Dendritic cell treated with granulocyte-macrophage colony-stimulating factor and Interleukin-4, amounts not matched to agents 40 ng/mL and 50 ng/mL, for 4 days (primary cell): ENCODE measurements at regions not wholly inside any gene's neighbourhood (a gene's known extent, or its start where the extent isn't known, plus 50 kb on each side); places are given as distances from the start of the nearest gene placed in this dataset.
"Not testable (repeated sequence)": the region's sequence is repeated elsewhere in the genome, so short reads cannot be mapped to it uniquely, and the experiment has no call there.

Experiments used
- H3K27ac Mint-ChIP-seq: one replicate; pipeline ENCODE4 v1.8.0; 2022; ENCODE audit warnings: mild to moderate bottlenecking, mixed read lengths
- H3K27me3 Mint-ChIP-seq: one replicate; pipeline ENCODE4 v1.8.0; 2022; ENCODE audit warnings: mild to moderate bottlenecking, mixed read lengths
- H3K36me3 Mint-ChIP-seq: one replicate; pipeline ENCODE4 v1.8.0; 2022; ENCODE audit warnings: low read depth, mixed read lengths
- H3K4me1 Mint-ChIP-seq: one replicate; pipeline ENCODE4 v1.8.0; 2022; ENCODE audit warnings: low read depth, mixed read lengths
- H3K4me3 Mint-ChIP-seq: one replicate; pipeline ENCODE4 v1.8.0; 2022; ENCODE audit warnings: mild to moderate bottlenecking, moderate library complexity, mixed read lengths
- H3K9me3 Mint-ChIP-seq: one replicate; pipeline ENCODE4 v1.8.0; 2022; ENCODE audit warnings: mixed read lengths
- intact Hi-C: fragments of 100-400 bp; cut with micrococcal nuclease; formaldehyde crosslinking; loops from one replicate; pipeline ENCODE4 v1.15.0; 2022

GRCh38 chr21:28714777-28715464 is 277.8 kb downstream of the LTN1 start:
- intact Hi-C loops, result no loop called here
- no peaks in the 10 kb centered on the region for H3K27me3 Mint-ChIP-seq
- no peaks in the 10 kb centered on the region for H3K36me3 Mint-ChIP-seq
- H3K27ac Mint-ChIP-seq, result no peak overlapping the region
- no peaks in the 10 kb centered on the region for H3K4me1 Mint-ChIP-seq
- peaks cover 8% of the 10 kb centered on the region for H3K9me3 Mint-ChIP-seq
- no peak overlapping the region for H3K4me3 Mint-ChIP-seq

- Mint-ChIP-seq H3K4me1 (no peaks in the 10 kb centered on the region), H3K27ac (no peak overlapping the region), H3K27me3 (no peaks in the 10 kb centered on the region), H3K4me3 (no peak overlapping the region), H3K36me3 (no peaks in the 10 kb centered on the region), H3K9me3 (peaks cover under 1% of the 10 kb centered on the region)
- intact Hi-C loops, result no loop called here
Observed at GRCh38 chr21:28712411-28712810, 280.3 kb downstream of the LTN1 start.

GRCh38 chr21:28705616-28706015 is 287.1 kb downstream of the LTN1 start:
- Mint-ChIP-seq H3K27me3 (no peaks in the 10 kb centered on the region), H3K4me3 (no peak overlapping the region)
- intact Hi-C loops, result no loop called here

GRCh38 chr21:28704746-28705145 is 287.9 kb downstream of the LTN1 start:
- intact Hi-C loops, result no loop called here
- no peaks in the 10 kb centered on the region for H3K4me1 Mint-ChIP-seq
- peaks cover 18% of the 10 kb centered on the region for H3K9me3 Mint-ChIP-seq
- H3K27ac Mint-ChIP-seq, result no peak overlapping the region
- H3K36me3 Mint-ChIP-seq, result no peaks in the 10 kb centered on the region
- H3K27me3 Mint-ChIP-seq, result no peaks in the 10 kb centered on the region
- no peak overlapping the region for H3K4me3 Mint-ChIP-seq

More at GRCh38 chr21:28705616-28706015, 287.1 kb downstream of the LTN1 start:
- no peaks in the 10 kb centered on the region for H3K36me3 Mint-ChIP-seq
- no peak overlapping the region for H3K27ac Mint-ChIP-seq
- peaks cover 18% of the 10 kb centered on the region for H3K9me3 Mint-ChIP-seq
- no peaks in the 10 kb centered on the region for H3K4me1 Mint-ChIP-seq

GRCh38 chr21:28703861-28704260 is 288.8 kb downstream of the LTN1 start:
- Mint-ChIP-seq H3K36me3 (no peaks in the 10 kb centered on the region), H3K4me1 (no peaks in the 10 kb centered on the region), H3K27ac (no peak overlapping the region)

GRCh38 chr21:28699596-28700259 is 292.9 kb downstream of the LTN1 start:
- no peaks in the 10 kb centered on the region for H3K4me1 Mint-ChIP-seq
- no peaks in the 10 kb centered on the region for H3K36me3 Mint-ChIP-seq
- H3K27ac Mint-ChIP-seq, result no peak overlapping the region
- no peak overlapping the region for H3K4me3 Mint-ChIP-seq
- intact Hi-C loops, result no loop called here
- no peaks in the 10 kb centered on the region for H3K27me3 Mint-ChIP-seq
- H3K9me3 Mint-ChIP-seq, result peaks cover 24% of the 10 kb centered on the region

More at GRCh38 chr21:28703861-28704260, 288.8 kb downstream of the LTN1 start:
- Mint-ChIP-seq H3K9me3 (peaks cover 18% of the 10 kb centered on the region), H3K27me3 (no peaks in the 10 kb centered on the region), H3K4me3 (no peak overlapping the region)
- intact Hi-C loops, result no loop called here

- Mint-ChIP-seq H3K27me3 (no peaks in the 10 kb centered on the region), H3K27ac (no peak overlapping the region), H3K36me3 (no peaks in the 10 kb centered on the region), H3K9me3 (peaks cover 24% of the 10 kb centered on the region), H3K4me3 (no peak overlapping the region), H3K4me1 (no peaks in the 10 kb centered on the region)
- intact Hi-C loops, result no loop called here
Observed at GRCh38 chr21:28699186-28699585, 293.5 kb downstream of the LTN1 start.

- Mint-ChIP-seq H3K27me3 (no peaks in the 10 kb centered on the region), H3K4me3 (no peak overlapping the region), H3K4me1 (no peaks in the 10 kb centered on the region), H3K36me3 (no peaks in the 10 kb centered on the region), H3K27ac (no peak overlapping the region), H3K9me3 (peaks cover 11% of the 10 kb centered on the region)
- intact Hi-C loops, result no loop called here
Observed at GRCh38 chr21:28696844-28697410, 295.8 kb downstream of the LTN1 start.

- Mint-ChIP-seq H3K9me3 (peaks cover 6% of the 10 kb centered on the region), H3K27me3 (no peaks in the 10 kb centered on the region), H3K4me3 (no peak overlapping the region), H3K4me1 (no peaks in the 10 kb centered on the region), H3K36me3 (no peaks in the 10 kb centered on the region), H3K27ac (no peak overlapping the region)
- intact Hi-C loops, result no loop called here
Observed at GRCh38 chr21:28693476-28693875, 299.2 kb downstream of the LTN1 start.

- Mint-ChIP-seq H3K4me1 (no peaks in the 10 kb centered on the region), H3K9me3 (peaks cover 1% of the 10 kb centered on the region), H3K27me3 (no peaks in the 10 kb centered on the region), H3K36me3 (no peaks in the 10 kb centered on the region), H3K27ac (no peak overlapping the region), H3K4me3 (no peak overlapping the region)
- intact Hi-C loops, result no loop called here
Observed at GRCh38 chr21:28690196-28690595, 302.5 kb downstream of the LTN1 start.

- intact Hi-C loops, result no loop called here
- no peak overlapping the region for H3K4me3 Mint-ChIP-seq
- H3K27ac Mint-ChIP-seq, result no peak overlapping the region
- no peaks in the 10 kb centered on the region for H3K27me3 Mint-ChIP-seq
- H3K9me3 Mint-ChIP-seq, result no peaks in the 10 kb centered on the region
- H3K4me1 Mint-ChIP-seq, result no peaks in the 10 kb centered on the region
- no peaks in the 10 kb centered on the region for H3K36me3 Mint-ChIP-seq
Observed at GRCh38 chr21:28688381-28688780, 304.3 kb downstream of the LTN1 start.

- no peak overlapping the region for H3K4me3 Mint-ChIP-seq
- no peaks in the 10 kb centered on the region for H3K4me1 Mint-ChIP-seq
- H3K27me3 Mint-ChIP-seq, result no peaks in the 10 kb centered on the region
- intact Hi-C loops, result no loop called here
- H3K9me3 Mint-ChIP-seq, result no peaks in the 10 kb centered on the region
- no peaks in the 10 kb centered on the region for H3K36me3 Mint-ChIP-seq
- H3K27ac Mint-ChIP-seq, result no peak overlapping the region
Observed at GRCh38 chr21:28687586-28687985, 305.1 kb downstream of the LTN1 start.

GRCh38 chr21:28683982-28684752 is 308.5 kb downstream of the LTN1 start:
- intact Hi-C loops, result no loop called here
- no peaks in the 10 kb centered on the region for H3K27me3 Mint-ChIP-seq
- H3K9me3 Mint-ChIP-seq, result no peaks in the 10 kb centered on the region
- no peaks in the 10 kb centered on the region for H3K4me1 Mint-ChIP-seq
- H3K36me3 Mint-ChIP-seq, result no peaks in the 10 kb centered on the region
- H3K27ac Mint-ChIP-seq, result no peak overlapping the region
- no peak overlapping the region for H3K4me3 Mint-ChIP-seq

- H3K4me3 Mint-ChIP-seq, H3K9me3 Mint-ChIP-seq, H3K27ac Mint-ChIP-seq, H3K36me3 Mint-ChIP-seq, intact Hi-C loops, H3K4me1 Mint-ChIP-seq, H3K27me3 Mint-ChIP-seq: not testable (repeated sequence)
Observed at GRCh38 chr21:28682884-28683283, 309.8 kb downstream of the LTN1 start.
